IMR-90 (cell line): ENCODE measurements at regions not wholly inside any gene's neighbourhood (a gene's known extent, or its start where the extent isn't known, plus 50 kb on each side); places are given as distances from the start of the nearest gene placed in this dataset.

Source experiments
- ATAC-seq: fragments of 200-7000 bp; cut with Tn5 transposase; 2 replicates; pipeline ENCODE4 v1.9.1; 2020; ENCODE audit warnings: low read depth, mild to moderate bottlenecking, moderate library complexity
- BruUV-seq: library from RNA; stranded (reverse); fragments of 400-500 nt; replicated peaks from 2 replicates; lab custom pipeline; 2021; lab: Mats Ljungman, UMichigan
- CTCF ChIA-PET: fragments of 300-600 bp; formaldehyde crosslinking; extraction: SDS; loops from one replicate; lab custom pipeline; 2021; ENCODE audit warnings: antibody characterized with exemption; lab: Yijun Ruan, JAX
- POLR2A ChIA-PET: fragments of 300-600 bp; sonication (Branson Sonifier 250); formaldehyde crosslinking; loops from one replicate; lab custom pipeline; 2022; ENCODE audit warnings: antibody characterized with exemption; ENCODE audit not compliant: unreplicated experiment; lab: Charles Lee
- DNase-seq: peaks from one replicate; pipeline ENCODE4 v3.0.0; 2013
- H2AFZ ChIP-seq: replicated peaks from 2 replicates; pipeline ENCODE3; 2013; ENCODE audit warnings: low read length, mild to moderate bottlenecking; ENCODE audit not compliant: poor library complexity
- H2AK5ac ChIP-seq: 2 replicates; pipeline ENCODE4 v1.6.1; 2013; ENCODE audit warnings: low read depth, low read length, inconsistent platforms
- H2AK9ac ChIP-seq: replicated peaks from 2 replicates; pipeline ENCODE3; 2013; ENCODE audit warnings: mild to moderate bottlenecking, low read depth, low read length, moderate library complexity; ENCODE audit not compliant: poor library complexity
- H2BK120ac ChIP-seq: 2 replicates; pipeline ENCODE4 v1.6.1; 2013; ENCODE audit warnings: low read depth, low read length, inconsistent platforms
- H2BK15ac ChIP-seq: 3 replicates; pipeline ENCODE4 v1.6.1; 2013; ENCODE audit warnings: low read depth, low read length, inconsistent platforms
- H2BK20ac ChIP-seq: 2 replicates; pipeline ENCODE4 v1.6.1; 2013; ENCODE audit warnings: low read depth, mild to moderate bottlenecking, inconsistent platforms, low read length, moderate library complexity
- H2BK5ac ChIP-seq: 2 replicates; pipeline ENCODE4 v1.6.1; 2013; ENCODE audit warnings: mild to moderate bottlenecking, low read depth, low read length, inconsistent platforms; ENCODE audit not compliant: poor library complexity, severe bottlenecking
- H3K14ac ChIP-seq: replicated peaks from 2 replicates; pipeline ENCODE4 v1.6.1; 2013; ENCODE audit warnings: low read depth, low read length, inconsistent platforms
- H3K18ac ChIP-seq: 2 replicates; pipeline ENCODE4 v1.6.1; 2013; ENCODE audit warnings: low read depth, low read length, control low read depth
- H3K23ac ChIP-seq: 2 replicates; pipeline ENCODE4 v1.6.1; 2013; ENCODE audit warnings: low read depth, low read length, inconsistent platforms
- H3K27ac ChIP-seq: 2 replicates; pipeline ENCODE4 v1.5.1; 2013; ENCODE audit warnings: mild to moderate bottlenecking, control low read depth, low read length; ENCODE audit not compliant: insufficient read depth
- H3K27me3 ChIP-seq: 2 replicates; pipeline ENCODE4 v1.6.1; 2013; ENCODE audit warnings: low read length; ENCODE audit not compliant: control insufficient read depth, insufficient read depth
- H3K36me3 ChIP-seq: 2 replicates; pipeline ENCODE4 v1.6.1; 2013; ENCODE audit warnings: low read length, mixed read lengths; ENCODE audit not compliant: control insufficient read depth, insufficient read depth
- H3K4ac ChIP-seq: 2 replicates; pipeline ENCODE4 v1.6.1; 2013; ENCODE audit warnings: low read depth, low read length, inconsistent platforms
- H3K4me1 ChIP-seq: 2 replicates; pipeline ENCODE4 v1.6.1; 2013; ENCODE audit warnings: low read length, mixed read lengths; ENCODE audit not compliant: control insufficient read depth, insufficient read depth
- H3K4me2 ChIP-seq: 2 replicates; pipeline ENCODE4 v1.6.1; 2013; ENCODE audit warnings: low read depth, mild to moderate bottlenecking, control low read depth, low read length, moderate library complexity
- H3K4me3 ChIP-seq: 2 replicates; pipeline ENCODE4 v1.5.1; 2013; ENCODE audit warnings: low read depth, mild to moderate bottlenecking, control low read depth, low read length, moderate library complexity; ENCODE audit not compliant: insufficient read depth
- H3K56ac ChIP-seq: 2 replicates; pipeline ENCODE4 v1.6.1; 2013; ENCODE audit warnings: low read length, inconsistent platforms; ENCODE audit not compliant: insufficient read depth; ENCODE audit errors: extremely low read depth
- H3K79me1 ChIP-seq, 2 experiments: 2 replicates each; pipeline ENCODE4 v1.6.1; 2013; ENCODE audit warnings: low read length in 2 of 2, inconsistent platforms in 1 of 2, low read depth in 1 of 2
- H3K9ac ChIP-seq: 2 replicates; pipeline ENCODE4 v1.6.1; 2013; ENCODE audit warnings: low read depth, low read length, control low read depth
- H3K9me1 ChIP-seq: 2 replicates; pipeline ENCODE4 v1.6.1; 2013; ENCODE audit warnings: low read length, inconsistent platforms; ENCODE audit not compliant: insufficient read depth
- H3K9me3 ChIP-seq: 2 replicates; pipeline ENCODE4 v1.6.1; 2013; ENCODE audit warnings: low read length; ENCODE audit not compliant: control insufficient read depth, insufficient read depth
- H4K20me1 ChIP-seq: 2 replicates; pipeline ENCODE4 v1.6.1; 2013; ENCODE audit warnings: low read length, inconsistent platforms; ENCODE audit not compliant: insufficient read depth
- H4K5ac ChIP-seq: 2 replicates; pipeline ENCODE4 v1.6.1; 2013; ENCODE audit warnings: mild to moderate bottlenecking, low read depth, low read length, control low read depth
- H4K8ac ChIP-seq, 2 experiments: 2 replicates each; pipeline ENCODE4 v1.6.1; 2013; ENCODE audit warnings: low read depth in 2 of 2, low read length in 2 of 2, control low read depth in 1 of 2, inconsistent platforms in 1 of 2
- H4K91ac ChIP-seq: 2 replicates; pipeline ENCODE4 v1.6.1; 2013; ENCODE audit warnings: low read depth, low read length, inconsistent platforms; ENCODE audit not compliant: insufficient read depth
- CEBPB ChIP-seq: IDR thresholded peaks from 2 replicates; pipeline ENCODE4 v1.6.1; 2012; ENCODE audit warnings: low read depth, low read length, improper control_type of control experiment
- CHD1 ChIP-seq: IDR thresholded peaks from 2 replicates; pipeline ENCODE4 v1.6.1; 2012; ENCODE audit warnings: low read depth, low read length, improper control_type of control experiment
- FOS ChIP-seq: fragments of 150-350 bp; IDR thresholded peaks from 2 replicates; pipeline ENCODE4 v1.6.1; 2016; ENCODE audit warnings: low read depth, low read length
- MAFK ChIP-seq: IDR thresholded peaks from 2 replicates; pipeline ENCODE4 v1.6.1; 2012; ENCODE audit warnings: low read depth, low read length, improper control_type of control experiment
- MAZ ChIP-seq: IDR thresholded peaks from 2 replicates; pipeline ENCODE4 v1.6.1; 2012; ENCODE audit warnings: low read depth, mild to moderate bottlenecking, low read length, improper control_type of control experiment, moderate library complexity, borderline replicate concordance
- MXI1 ChIP-seq: IDR thresholded peaks from 2 replicates; pipeline ENCODE4 v1.6.1; 2012; ENCODE audit warnings: low read depth, mild to moderate bottlenecking, low read length, moderate library complexity, borderline replicate concordance
- POLR2A ChIP-seq: IDR thresholded peaks from 2 replicates; pipeline ENCODE4 v1.6.1; 2012; ENCODE audit warnings: mild to moderate bottlenecking, low read depth, low read length
- RCOR1 ChIP-seq: IDR thresholded peaks from 2 replicates; pipeline ENCODE4 v1.6.1; 2012; ENCODE audit warnings: mild to moderate bottlenecking, low read length, improper control_type of control experiment; ENCODE audit not compliant: insufficient replicate concordance
- RFX5 ChIP-seq: IDR thresholded peaks from 2 replicates; pipeline ENCODE4 v1.8.0; 2012; ENCODE audit warnings: low read depth, mild to moderate bottlenecking, low read length, moderate library complexity
- WGBS, 2 experiments: methylation state at CpG; one replicate each; pipeline versions ENCODE4 v1.1.5 to v1.1.7; 2013; ENCODE audit warnings: missing lambda C conversion rate in 2 of 2; ENCODE audit not compliant: insufficient read length in 1 of 2; ENCODE audit errors: extremely low coverage in 2 of 2; 5-methylcytosine and 5-hydroxymethylcytosine counted together
- dilution Hi-C: fragments of 300-500 bp; cut with HindIII; formaldehyde crosslinking; loops from one replicate; pipeline ENCODE4 v1.14.3; 2018; ENCODE audit warnings: low sequenced_read_pairs; ENCODE audit not compliant: unreplicated experiment
- in situ Hi-C: fragments of 300-500 bp; cut with MboI; formaldehyde crosslinking; loops from 3 replicates; pipeline ENCODE4 v1.14.3; 2019; ENCODE audit warnings: low sequenced_read_pairs, inconsistent platforms, mixed read lengths
- intact Hi-C: fragments of 100-400 bp; cut with micrococcal nuclease; formaldehyde crosslinking; loops from 2 replicates; pipeline ENCODE4 v1.10.0; 2022
- TF ChIP-seq, protein P1 (sequence below): conservative IDR thresholded peaks from 2 replicates; pipeline ENCODE4 v1.5.1; 2012; ENCODE audit warnings: mild to moderate bottlenecking, low read depth, low read length, improper control_type of control experiment
- TF ChIP-seq, protein P2 (sequence below): fragments of 150-350 bp; IDR thresholded peaks from 2 replicates; pipeline ENCODE4 v1.6.1; 2017; ENCODE audit warnings: mild to moderate bottlenecking, antibody characterized with exemption, low read length, low read depth

- Histone ChIP-seq H3K79me1 (no peaks in the 10 kb centered on the region), H4K8ac (no peak overlapping the region), H2BK20ac (no peak overlapping the region), H2BK120ac (no peak overlapping the region), H3K27ac (no peak overlapping the region), H3K4me1 (no peaks in the 10 kb centered on the region; the same call in 1 of the 2 replicates), H3K4me3 (no peak overlapping the region), H3K9me1 (no peaks in the 10 kb centered on the region), H2AK9ac (no peak overlapping the region), H3K18ac (no peak overlapping the region), H3K27me3 (peaks cover 49% of the 10 kb centered on the region), H2BK15ac (no peak overlapping the region), H3K4ac (no peak overlapping the region), H3K9ac (no peak overlapping the region), H3K23ac (no peak overlapping the region), H4K91ac (no peak overlapping the region), H3K9me3 (peaks cover 7% of the 10 kb centered on the region), H2AFZ (no peak overlapping the region), H3K4me2 (no peak overlapping the region), H2BK5ac (no peak overlapping the region), H3K56ac (no peak overlapping the region), H4K20me1 (no peaks in the 10 kb centered on the region), H2AK5ac (no peak overlapping the region), H3K14ac (no peak overlapping the region), H3K36me3 (no peaks in the 10 kb centered on the region), H4K5ac (no peak overlapping the region; the same call in 1 of the 2 replicates)
- ATAC-seq (no peak), DNase-seq (no peak)
- in situ Hi-C loops, result no loop called here
- WGBS, 2 experiments, result 22% methylated on average over 7 of the region's 13 CpGs; no CpG with 5 or more reads in 1 of the 2 experiments
- ChIA-PET POLR2A (no interaction called here), CTCF (no interaction called here)
- BruUV-seq, result no TSS peak
- intact Hi-C loops, result no loop called here
- dilution Hi-C loops, result no loop called here
- no peak for TF ChIP-seq MAZ
- TF ChIP-seq, protein P1, sequence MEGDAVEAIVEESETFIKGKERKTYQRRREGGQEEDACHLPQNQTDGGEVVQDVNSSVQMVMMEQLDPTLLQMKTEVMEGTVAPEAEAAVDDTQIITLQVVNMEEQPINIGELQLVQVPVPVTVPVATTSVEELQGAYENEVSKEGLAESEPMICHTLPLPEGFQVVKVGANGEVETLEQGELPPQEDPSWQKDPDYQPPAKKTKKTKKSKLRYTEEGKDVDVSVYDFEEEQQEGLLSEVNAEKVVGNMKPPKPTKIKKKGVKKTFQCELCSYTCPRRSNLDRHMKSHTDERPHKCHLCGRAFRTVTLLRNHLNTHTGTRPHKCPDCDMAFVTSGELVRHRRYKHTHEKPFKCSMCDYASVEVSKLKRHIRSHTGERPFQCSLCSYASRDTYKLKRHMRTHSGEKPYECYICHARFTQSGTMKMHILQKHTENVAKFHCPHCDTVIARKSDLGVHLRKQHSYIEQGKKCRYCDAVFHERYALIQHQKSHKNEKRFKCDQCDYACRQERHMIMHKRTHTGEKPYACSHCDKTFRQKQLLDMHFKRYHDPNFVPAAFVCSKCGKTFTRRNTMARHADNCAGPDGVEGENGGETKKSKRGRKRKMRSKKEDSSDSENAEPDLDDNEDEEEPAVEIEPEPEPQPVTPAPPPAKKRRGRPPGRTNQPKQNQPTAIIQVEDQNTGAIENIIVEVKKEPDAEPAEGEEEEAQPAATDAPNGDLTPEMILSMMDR, result no peak
- TF ChIP-seq CEBPB, result no peak
- TF ChIP-seq MXI1, result no peak
- no peak for TF ChIP-seq MAFK
- no peak for TF ChIP-seq CHD1
- TF ChIP-seq, protein P2, sequence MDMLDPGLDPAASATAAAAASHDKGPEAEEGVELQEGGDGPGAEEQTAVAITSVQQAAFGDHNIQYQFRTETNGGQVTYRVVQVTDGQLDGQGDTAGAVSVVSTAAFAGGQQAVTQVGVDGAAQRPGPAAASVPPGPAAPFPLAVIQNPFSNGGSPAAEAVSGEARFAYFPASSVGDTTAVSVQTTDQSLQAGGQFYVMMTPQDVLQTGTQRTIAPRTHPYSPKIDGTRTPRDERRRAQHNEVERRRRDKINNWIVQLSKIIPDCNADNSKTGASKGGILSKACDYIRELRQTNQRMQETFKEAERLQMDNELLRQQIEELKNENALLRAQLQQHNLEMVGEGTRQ, result no peak
- TF ChIP-seq RCOR1, result no peak
- TF ChIP-seq POLR2A, result no peak
- TF ChIP-seq RFX5, result no peak
- no peak for TF ChIP-seq FOS
Observed at GRCh38 chr6:1047981-1048541, 263.8 kb upstream of the FOXQ1 start.
